Endothelial cell of hepatic sinusoid (primary cell): ENCODE measurements at regions not wholly inside any gene's neighbourhood (a gene's known extent, or its start where the extent isn't known, plus 50 kb on each side); places are given as distances from the start of the nearest gene placed in this dataset.

Experiments used
- in situ Hi-C: cut with HindIII; loops from 2 replicates; pipeline ENCODE4 v1.10.0; 2017; ENCODE audit warnings: low sequenced_read_pairs

DNA sequence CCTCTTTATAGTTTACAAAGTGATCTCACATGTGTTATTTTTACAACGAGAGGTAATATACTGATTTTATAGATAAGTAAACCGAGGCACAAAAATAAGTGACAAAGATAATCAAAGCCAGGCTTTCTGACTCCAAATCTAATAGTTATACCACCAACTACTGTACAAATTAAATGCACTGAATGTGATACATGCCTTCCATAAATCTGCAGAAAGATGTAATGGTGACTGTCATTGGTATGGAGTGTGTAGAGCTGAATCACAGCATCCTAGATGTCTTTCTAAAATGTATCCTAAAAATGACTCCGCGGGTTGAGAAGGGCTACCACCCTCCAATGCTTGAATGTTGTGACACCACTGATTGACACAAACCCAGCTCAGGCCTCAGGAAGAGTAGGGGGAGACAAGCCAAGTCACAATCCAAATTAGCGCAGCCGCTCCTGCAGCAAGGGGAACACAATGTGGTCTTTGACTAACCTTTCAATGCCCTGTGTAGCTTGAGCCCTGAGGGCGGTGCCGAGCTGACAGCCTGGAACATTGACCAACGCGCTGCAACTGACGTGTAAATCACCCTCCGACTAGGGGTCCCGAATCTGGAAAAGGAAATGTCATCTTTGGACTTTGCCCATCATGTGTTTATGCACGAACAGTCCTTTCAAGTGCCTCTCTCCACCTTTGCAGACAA, 136.8 kb downstream of the OLIG3 start:
- in situ Hi-C loops, result no loop called here

DNA sequence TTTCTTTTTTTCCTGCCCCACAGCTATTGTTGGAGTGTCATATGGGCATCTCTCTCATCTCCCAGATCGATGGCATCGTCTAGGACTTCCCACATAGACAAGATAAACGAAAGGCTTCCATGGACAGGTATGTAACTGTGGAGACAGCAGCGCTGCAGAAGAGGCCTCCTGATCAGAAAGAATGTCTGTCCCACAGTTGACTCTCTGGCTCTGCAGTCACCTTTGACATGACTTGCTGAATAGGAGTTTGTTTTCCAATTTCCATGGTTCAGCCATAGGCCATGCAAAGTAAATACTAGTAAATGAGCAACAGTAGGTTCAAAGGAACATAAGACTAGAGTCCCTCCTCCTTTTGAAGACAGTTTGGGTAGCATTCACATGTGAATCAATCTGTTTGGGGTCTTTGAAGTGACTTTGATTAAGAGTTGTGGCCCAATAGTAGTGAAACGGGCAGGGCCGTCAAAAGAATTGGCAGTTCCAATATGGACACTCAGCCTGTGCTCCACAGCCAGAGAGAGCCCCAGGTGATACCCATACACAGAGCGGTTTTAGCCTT, 134.7 kb upstream of the IFNGR1 start:
- in situ Hi-C loops, result no loop called here

DNA sequence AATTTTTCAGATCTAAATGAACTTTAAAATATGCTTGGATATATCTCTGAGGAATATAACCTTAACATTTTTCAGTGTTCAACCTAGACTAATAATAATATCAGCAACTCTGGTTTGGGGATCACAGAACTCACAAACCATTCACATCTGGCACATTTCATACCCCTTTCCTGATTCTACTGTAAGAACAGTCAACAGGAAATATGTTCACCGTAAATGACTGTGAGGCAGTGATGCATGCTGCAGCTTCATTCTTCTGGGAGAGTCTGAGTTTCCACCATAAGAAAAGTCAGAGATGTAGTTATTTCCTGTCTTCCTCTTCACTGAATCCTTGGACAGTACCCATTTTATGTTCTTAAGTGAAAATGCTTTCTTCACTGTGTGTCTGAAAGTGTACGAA, 134.2 kb upstream of the IFNGR1 start:
- in situ Hi-C loops, result no loop called here

DNA sequence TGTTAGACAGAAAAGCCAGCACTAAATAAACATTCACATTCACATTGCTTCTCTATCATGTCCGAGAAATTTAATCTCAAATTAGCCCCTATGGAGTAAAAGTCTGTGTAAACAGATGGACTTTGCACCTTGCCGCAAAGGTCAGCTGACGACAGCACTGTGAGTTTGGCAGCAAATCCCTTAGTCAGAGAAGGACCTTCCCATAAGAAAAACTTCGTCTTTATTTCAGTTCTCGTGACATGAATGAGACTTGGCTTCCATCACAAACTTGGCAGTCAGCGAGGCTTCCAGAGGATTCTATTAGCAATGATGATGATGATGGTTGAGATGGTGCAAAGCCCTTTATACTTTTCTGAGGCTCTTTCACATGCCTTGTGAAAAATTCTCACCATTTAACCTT, 133.7 kb upstream of the IFNGR1 start:
- in situ Hi-C loops, result no loop called here

DNA sequence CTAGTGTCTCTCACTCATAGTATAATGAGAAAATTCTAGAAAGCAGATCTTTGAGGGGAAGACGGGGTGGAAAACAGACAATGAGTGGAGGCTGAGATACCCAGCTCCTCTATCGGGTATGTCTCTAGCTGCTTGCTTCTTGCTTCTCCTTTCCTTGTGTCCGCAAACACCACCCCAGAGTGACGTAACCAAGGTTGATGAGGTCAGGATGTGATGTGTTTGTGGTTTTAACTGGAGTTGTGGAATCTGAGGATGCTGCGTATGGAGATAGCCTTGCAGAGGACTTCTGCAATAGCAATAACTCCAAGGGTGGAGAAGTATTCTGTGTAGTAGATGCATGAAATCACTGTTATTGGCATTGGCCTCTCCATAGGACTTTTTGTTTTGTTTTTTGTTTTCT, 132.7 kb upstream of the IFNGR1 start:
- in situ Hi-C loops, result no loop called here

DNA sequence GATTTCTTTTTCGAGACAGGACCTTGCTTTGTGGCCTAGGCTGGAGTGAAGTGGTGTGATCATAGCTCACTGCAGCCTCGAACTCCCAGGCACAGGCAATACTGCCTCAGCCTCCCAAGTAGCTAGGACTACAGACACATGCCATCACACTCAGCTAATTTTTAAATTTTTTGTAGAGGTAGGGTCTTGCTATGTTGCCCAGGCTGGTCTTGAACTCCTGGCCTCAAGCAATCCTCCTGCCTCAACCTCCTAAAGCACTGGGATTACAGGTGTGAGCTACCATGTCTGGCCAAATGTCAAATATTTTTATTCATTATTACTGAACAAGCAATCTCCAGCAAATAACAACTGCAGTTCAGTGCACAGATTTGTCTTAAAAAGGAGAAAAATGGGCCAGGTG, 131.7 kb upstream of the IFNGR1 start:
- in situ Hi-C loops, result no loop called here

DNA sequence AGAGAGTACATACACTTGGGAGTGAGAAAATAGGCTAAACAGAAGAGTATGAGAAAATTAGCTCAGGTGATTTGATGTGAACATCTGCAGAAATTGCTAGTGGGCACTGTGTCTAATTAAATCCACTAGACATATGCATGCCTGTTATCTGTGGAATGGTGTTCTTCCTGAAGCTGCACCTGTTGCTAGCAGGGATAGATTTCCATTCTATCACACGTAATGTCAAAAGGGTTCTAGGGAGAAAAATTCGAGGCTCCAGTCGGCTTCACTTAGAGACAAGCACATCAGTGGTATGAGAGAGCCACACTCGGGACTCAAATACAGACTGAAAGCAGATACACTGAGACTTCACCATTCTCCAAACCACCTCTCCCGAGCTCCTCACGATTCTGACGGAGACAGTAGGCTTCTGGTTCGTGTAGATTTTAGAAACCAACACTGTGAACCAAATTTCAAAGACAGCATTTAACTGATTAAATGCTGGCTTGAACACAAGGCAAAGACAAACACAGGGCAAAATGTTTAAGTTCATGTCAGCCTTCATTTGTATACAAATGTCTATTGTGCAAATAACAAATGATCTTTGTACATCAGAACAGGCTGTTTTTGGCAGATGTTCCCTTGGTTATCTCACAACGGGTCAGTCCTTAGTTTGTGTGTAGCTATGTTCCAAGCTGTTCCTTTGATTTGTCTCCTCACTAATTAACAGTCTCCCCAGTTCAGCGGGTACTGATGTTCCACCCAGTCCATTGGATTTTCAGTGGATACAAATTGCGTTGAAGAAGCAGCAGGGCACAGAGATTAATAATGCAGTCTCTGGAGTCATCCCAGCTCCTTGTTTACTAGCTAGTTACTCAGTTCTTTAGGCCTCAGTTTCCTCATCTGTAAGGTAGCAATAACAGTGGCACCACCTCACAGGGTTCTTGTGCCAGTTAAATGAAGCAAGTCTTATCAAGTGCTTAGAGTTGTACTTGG, 131.0 kb upstream of the IFNGR1 start:
- in situ Hi-C loops, result no loop called here

DNA sequence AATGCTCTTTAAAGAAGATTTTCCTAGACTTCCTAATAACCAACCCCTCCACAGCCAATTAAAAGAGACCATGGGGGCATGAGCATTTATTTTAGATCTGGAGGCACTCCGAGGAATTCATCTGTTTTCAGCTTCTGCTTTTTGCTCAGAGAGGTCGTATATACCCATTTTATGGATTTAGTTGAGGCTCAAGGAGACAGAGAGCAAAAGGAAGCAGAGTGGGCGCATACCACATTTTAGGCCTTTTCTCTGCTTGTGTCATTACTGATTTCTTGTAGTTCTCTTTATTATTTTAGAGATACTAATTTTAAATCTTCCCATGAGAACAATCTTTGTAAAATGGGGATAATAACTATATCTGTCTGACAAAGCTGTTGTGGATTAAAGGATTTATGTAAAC, 129.6 kb upstream of the IFNGR1 start:
- in situ Hi-C loops, result no loop called here

DNA sequence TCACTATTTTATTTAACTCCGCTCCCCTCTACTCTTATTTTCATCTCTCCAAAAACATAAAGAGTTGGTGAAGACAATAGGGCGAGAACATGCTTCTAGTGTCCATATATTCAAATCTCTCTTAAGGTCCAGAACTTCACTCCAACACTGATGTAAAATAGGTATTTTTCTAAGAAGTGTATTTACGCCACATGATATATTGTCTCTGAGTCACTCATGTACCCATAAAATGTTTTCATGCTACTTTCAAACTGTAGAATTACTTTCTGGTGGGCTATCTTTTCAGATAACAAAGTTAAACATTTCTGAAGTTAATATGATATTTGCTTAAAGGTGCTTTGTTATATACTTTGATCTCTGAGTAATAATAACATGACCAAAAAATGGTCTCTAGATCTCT, 124.1 kb upstream of the IFNGR1 start:
- in situ Hi-C loops, result no loop called here

DNA sequence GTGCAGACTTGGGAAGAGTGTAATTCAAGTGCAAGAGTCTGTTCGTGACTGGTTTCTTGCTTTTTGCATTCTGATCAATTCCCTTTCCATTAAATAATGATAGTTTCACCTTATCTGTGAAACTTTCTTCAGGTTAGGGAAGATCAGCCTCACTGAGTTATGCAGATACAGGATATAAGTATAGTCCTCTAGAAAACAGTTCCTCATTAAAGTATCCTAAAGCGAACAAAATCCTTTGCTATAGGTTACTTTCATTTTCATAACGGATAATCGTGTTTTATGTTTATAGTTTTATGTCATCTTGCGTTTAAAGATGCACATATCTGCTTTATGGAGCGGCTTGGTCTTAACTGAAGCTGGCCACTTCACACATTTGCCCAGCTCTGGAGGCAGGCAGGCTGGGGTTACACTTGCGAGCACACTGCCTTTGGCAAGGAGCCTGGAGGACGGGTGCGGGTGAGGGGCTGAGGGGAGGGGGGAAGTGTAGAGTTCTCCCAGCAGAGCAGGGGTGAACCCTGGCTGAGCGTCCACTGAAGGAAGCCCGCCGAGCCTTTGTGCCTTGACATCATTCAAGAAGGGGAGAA, 123.5 kb upstream of the IFNGR1 start:
- in situ Hi-C loops, result no loop called here

DNA sequence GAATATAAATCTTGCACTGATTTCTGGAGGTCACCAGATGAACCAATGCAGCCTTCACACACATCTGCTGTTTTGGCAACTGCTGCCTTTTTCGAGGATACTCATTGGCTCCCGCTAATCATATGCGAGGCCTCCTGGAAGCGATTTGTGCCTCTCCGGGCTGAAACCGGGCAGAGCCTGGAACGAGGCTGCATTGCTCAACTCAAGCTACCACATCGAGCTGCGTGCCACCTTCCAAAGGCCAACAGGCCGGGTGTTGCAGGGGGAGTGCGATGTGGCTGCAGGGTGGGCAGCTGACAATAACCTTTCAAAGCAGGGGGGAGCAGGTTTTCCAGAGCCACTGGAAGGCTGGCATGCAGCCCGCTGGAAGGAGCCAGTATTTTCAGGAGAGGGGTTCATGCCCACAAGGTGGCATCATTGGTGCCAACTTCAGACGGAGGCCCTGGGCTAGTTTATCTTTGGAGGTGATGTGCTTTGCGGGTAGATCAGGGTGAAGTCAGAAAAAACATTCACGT, 122.6 kb upstream of the IFNGR1 start:
- in situ Hi-C loops, result no loop called here

DNA sequence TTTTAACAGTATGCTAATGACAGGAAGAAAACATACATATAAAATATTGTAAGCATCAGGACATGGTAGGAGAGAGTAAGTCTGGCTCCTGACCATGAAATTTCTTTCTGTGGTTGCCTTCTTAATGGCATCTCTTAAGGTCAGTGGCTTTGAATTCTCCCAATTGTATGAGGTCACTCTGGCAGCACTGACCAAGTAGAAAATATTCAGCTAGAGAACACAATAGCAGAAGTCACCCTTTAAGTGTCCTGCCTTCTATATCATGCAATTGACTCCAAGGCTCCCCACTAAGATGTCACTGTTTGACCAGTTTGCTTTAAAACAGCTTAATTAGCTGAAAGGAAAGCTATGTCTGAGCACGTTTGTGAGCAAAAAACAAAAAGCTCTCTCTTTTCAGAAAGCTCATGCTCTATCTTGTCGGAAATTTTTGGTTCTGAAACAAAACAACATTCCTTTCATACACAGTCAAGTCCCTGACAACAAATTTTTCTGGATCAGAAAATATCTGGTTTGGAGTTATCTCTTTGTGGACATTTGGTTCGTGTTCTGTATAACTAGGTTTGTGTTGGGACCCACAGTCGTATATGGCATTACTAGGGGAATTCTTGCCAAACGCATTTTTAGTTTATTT, 120.9 kb upstream of the IFNGR1 start:
- in situ Hi-C loops, result no loop called here

DNA sequence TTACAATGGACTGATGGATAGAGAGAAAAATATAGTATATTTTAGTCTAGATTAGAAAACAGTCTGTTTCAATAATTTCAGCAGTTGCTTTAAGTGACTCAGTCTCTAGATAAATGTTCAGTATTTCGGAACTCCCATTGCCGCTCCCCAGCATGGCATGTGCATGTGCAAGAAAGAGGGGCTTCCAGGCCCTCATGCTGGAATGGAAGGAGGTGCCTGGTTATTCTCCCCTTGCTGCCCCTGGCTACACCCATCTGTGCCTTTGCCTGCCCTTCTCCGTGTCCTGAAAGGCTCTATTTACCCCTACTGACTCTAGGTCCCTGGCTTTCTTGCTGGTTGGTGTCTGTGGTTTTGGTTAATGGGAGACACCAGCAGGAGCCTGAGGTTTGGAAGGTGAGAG, 115.7 kb upstream of the IFNGR1 start:
- in situ Hi-C loops, result no loop called here

DNA sequence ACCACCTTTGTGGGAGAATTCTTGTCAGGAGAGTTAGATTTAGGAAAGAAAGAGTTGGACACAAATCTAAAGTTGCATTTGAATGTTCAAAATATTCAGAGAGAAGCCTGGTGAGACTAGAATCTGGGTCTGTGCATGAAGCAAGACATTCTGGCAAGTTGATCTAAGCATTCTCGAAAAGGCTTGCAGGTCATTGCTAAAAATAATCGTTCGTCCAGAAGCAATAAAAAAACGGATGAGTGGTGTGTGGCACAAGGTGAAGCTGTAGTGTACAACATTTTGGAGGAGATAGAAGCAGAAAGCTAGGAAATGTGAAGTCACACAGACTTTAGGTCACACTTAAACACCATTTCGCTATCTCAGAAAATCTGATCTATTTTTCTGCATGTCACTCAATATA, 114.9 kb upstream of the IFNGR1 start:
- in situ Hi-C loops, result no loop called here

DNA sequence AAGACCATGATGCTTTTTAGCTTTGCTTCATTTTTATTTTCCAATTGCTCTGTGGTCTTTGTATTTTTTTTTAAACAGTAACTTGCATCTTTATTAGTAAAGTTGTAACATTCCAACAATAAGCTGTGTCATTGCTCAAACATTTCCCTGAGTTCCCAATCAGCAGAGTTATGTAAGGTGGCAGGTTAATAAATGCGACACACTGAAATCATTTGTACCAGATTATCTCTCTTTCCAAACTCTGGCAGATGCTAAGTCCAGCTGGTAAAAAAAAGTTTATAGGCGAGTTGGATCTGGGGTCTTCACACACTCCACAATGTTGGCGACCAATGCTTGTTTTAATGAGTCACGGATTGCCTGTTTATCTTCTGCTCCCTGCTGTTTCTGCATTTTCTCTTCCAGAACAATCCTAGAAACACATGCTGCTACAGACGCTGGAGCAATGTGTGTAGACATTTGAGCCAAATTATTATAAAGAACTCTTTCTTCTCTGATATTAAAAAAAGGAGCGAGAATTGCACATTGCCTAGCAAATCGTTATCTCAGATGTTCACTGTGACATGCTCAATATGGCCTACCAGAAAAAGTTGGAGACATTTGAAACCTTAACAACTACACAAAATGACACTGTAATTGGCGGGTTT, 113.6 kb upstream of the IFNGR1 start:
- in situ Hi-C loops, result no loop called here

DNA sequence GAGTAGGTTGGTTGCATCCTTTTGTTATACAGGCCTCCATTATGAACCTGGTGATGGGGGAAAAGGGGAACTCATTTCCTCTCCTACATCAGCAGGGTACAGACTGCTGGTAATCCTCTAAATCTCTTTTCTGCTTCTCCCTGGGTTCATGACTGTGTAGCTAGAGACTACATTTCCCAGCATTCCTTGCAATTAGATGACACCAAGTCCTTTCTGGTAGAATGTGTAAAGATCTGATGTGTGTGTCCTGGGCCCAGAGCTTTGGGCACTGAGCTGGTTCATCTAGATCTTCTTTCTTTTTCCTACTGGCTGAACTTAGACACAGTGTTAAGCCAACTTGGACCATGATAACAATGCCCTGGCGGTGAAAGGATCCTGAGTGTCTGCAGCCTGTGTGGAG, 104.7 kb upstream of the IFNGR1 start:
- in situ Hi-C loops, result loop anchor here (5.0 kb wide), 1 partner anchor 47 kb away; no protein-coding TSS in a partner anchor

DNA sequence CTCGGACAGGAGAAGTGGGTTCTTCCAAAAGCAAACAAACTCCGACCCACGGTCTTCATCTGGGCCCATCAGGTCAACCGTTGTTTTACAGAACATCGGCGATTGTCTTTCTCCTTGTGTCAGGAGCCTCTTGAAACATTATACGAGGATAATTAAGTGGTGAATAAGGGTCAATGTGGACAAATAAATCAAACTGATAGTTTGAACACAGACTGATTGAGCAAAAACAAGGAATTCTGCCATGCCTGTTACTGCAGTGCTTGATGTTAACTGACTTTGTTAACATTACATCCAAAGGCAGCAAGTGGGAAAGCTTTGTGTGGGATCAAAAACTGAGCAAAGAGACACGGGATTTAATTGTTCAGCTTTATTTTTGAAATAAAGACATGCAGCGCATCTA, 101.1 kb upstream of the IFNGR1 start:
- in situ Hi-C loops, result loop anchor here (5.0 kb wide), 1 partner anchor 43 kb away; no protein-coding TSS in a partner anchor

DNA sequence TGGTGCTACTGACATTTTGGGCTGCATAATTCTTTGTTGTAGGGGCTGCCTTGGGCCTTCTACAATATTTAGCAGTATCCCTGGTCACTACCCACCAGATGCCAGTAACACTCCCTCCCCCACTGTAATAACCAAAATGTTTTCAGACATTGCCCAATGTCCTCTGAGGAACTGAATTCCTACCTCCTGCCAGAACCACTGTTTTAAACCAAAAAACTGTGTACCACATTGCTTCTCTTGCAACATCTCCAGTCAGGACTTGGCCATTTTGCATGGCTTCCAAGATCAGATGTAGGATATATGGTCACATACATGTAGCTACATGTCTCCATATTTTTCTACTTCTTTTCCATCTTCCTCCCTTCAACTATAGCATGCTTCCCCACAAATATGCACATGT, 97.4 kb upstream of the IFNGR1 start:
- in situ Hi-C loops, result no loop called here

DNA sequence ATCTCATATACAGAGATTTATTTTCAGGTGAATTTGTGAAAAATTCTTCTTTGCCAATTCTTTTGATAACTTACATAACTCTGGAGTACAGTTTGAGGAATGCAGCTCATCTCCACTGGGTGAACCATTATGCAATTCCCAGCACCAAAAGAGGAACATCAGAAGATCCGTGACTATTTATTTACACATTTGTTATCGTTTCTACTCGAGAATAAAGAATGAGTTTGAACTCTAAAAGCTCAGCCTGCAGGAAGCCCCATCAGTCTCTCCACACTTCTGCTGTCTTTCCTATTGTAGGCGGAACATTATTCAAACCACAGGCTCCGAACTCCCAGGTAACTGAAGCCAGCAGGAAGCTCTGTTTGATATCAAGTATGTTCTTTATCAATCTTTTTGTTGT, 95.9 kb upstream of the IFNGR1 start:
- in situ Hi-C loops, result no loop called here
